ENCODE measurements at regions not wholly inside any gene's neighbourhood (a gene's known extent, or its start where the extent isn't known, plus 50 kb on each side); places are given as distances from the start of the nearest gene placed in this dataset.

GRCh38 chr11:79894111-79894510 lies 453.3 kb upstream of the TENM4 start (continued):
- TF ChIP-seq RAD21 (IDR thresholded peaks at IDR 0.05; ENCODE audit: insufficient read depth, low read depth, low read length), result no peak
- TF ChIP-seq ASH2L (IDR thresholded peaks at IDR 0.05; ENCODE audit: borderline replicate concordance, low read depth), result no peak

GRCh38 chr11:79890272-79890671 lies 449.4 kb upstream of the TENM4 start:
- H3K9ac ChIP-seq (ENCODE audit: control insufficient read depth, insufficient read depth, low read length), result no peak overlapping the region
- CTCF ChIA-PET, result no interaction called here
- no peaks in the 10 kb centered on the region for H4K20me1 ChIP-seq (ENCODE audit: control insufficient read depth, insufficient read depth)
- ATAC-seq (no peak), DNase-seq (ENCODE audit: low read depth, low spot score) (no peak), FAIRE-seq (no peak)
- RAD21 ChIA-PET (ENCODE audit: unreplicated experiment), result no interaction called here
- H3K36me3 ChIP-seq (ENCODE audit: control insufficient read depth in 2 of 2, insufficient read depth in 2 of 2, low read length in 1 of 2), result no peaks in the 10 kb centered on the region
- no peak overlapping the region for H3K27ac ChIP-seq (ENCODE audit: control insufficient read depth, insufficient read depth)
- in situ Hi-C loops (cut with MboI) (no loop called here), intact Hi-C loops (cut with micrococcal nuclease; ENCODE audit: unreplicated experiment) (no loop called here)
- WGBS (ENCODE audit: insufficient coverage, insufficient replicate concordance, low lambda C conversion rate, missing lambda C conversion rate), result 0% methylated on average over 1 of the region's 1 CpG
- POLR2A ChIA-PET, result no interaction called here
- no peak overlapping the region for H2AFZ ChIP-seq (ENCODE audit: control insufficient read depth, low read depth, low read length)
- SMC1A ChIA-PET (ENCODE audit: uncharacterized antibody, unreplicated experiment), result no interaction called here
- H3K79me2 ChIP-seq (ENCODE audit: control insufficient read depth, insufficient read depth, low read length), result no peaks in the 10 kb centered on the region
- H3K4me2 ChIP-seq (ENCODE audit: control insufficient read depth, insufficient read depth), result no peak overlapping the region
- H3K9me3 ChIP-seq (replicated peaks; ENCODE audit: control insufficient read depth, insufficient read depth, low read length), result no peaks in the 10 kb centered on the region
- H3K4me1 ChIP-seq (ENCODE audit: control insufficient read depth, insufficient read depth, low read length), result no peaks in the 10 kb centered on the region
- no peak overlapping the region for H3K4me3 ChIP-seq
- BruUV-seq (replicated peaks), result no TSS peak
- no peaks in the 10 kb centered on the region; a peak in 2 of 4 replicates for H3K27me3 ChIP-seq (replicated peaks in 1 of 2; ENCODE audit: control insufficient read depth in 2 of 2, insufficient read depth in 2 of 2, low read length in 1 of 2)
- TF ChIP-seq TCF3 (IDR thresholded peaks at IDR 0.05; ENCODE audit: borderline replicate concordance, insufficient read depth, low read depth, low read length), result no peak
- no peak for TF ChIP-seq CREM (IDR thresholded peaks at IDR 0.05; ENCODE audit: low read depth)
- no peak for TF ChIP-seq ZNF274 (IDR thresholded peaks at IDR 0.05; ENCODE audit: insufficient read depth, insufficient read length)
- no peak for TF ChIP-seq ESRRA (IDR thresholded peaks at IDR 0.05; ENCODE audit: low read length)

DNA sequence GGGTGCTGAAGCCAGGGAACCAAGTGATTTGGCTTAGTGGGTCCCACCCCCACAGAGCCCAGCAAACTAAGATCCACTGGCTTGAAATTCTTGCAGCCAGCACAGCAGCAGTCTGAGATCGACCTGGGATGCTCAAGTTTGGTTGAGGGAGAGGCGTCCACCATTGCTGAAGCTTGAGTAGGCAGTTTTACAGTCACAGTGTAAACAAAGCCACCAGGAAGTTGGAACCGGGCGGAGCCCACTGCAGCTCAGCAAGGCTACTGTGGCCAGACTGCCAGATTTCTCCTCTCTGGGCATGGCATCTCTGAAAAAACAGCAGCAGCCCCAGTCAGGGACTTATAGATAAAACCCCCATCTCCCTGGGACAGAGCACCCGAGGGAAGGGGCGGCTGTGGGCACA lies 424.1 kb upstream of the TENM4 start:
- no peak overlapping the region for H3K9ac ChIP-seq (ENCODE audit: control insufficient read depth, insufficient read depth, low read length)
- H3K79me2 ChIP-seq (ENCODE audit: control insufficient read depth, insufficient read depth, low read length), result no peaks in the 10 kb centered on the region
- H3K9me3 ChIP-seq (replicated peaks; ENCODE audit: control insufficient read depth, insufficient read depth, low read length), result no peaks in the 10 kb centered on the region
- ATAC-seq, result no peak
- SMC1A ChIA-PET (ENCODE audit: uncharacterized antibody, unreplicated experiment), result no interaction called here
- no peak overlapping the region for H3K4me3 ChIP-seq
- no peak overlapping the region for H3K27ac ChIP-seq (ENCODE audit: control insufficient read depth, insufficient read depth)
- no peak overlapping the region for H2AFZ ChIP-seq (ENCODE audit: control insufficient read depth, low read depth, low read length)
- BruUV-seq (replicated peaks), result no TSS peak
- H3K4me2 ChIP-seq (ENCODE audit: control insufficient read depth, insufficient read depth), result no peak overlapping the region
- 30% methylated on average over 6 of the region's 6 CpGs for WGBS (ENCODE audit: insufficient coverage, insufficient replicate concordance, low lambda C conversion rate, missing lambda C conversion rate)
- H4K20me1 ChIP-seq (ENCODE audit: control insufficient read depth, insufficient read depth), result no peaks in the 10 kb centered on the region
- POLR2A ChIA-PET, result no interaction called here
- in situ Hi-C loops (cut with MboI), result no loop called here
- H3K27me3 ChIP-seq (replicated peaks in 1 of 2; ENCODE audit: control insufficient read depth in 2 of 2, insufficient read depth in 2 of 2, low read length in 1 of 2), result no peaks in the 10 kb centered on the region
- RAD21 ChIA-PET (ENCODE audit: unreplicated experiment), result no interaction called here
- intact Hi-C loops (cut with micrococcal nuclease; ENCODE audit: unreplicated experiment), result no loop called here
- no peak for DNase-seq (ENCODE audit: low read depth, low spot score)
- CTCF ChIA-PET, result no interaction called here
- no peak for FAIRE-seq
- no peaks in the 10 kb centered on the region for H3K4me1 ChIP-seq (ENCODE audit: control insufficient read depth, insufficient read depth, low read length)
- H3K36me3 ChIP-seq (ENCODE audit: control insufficient read depth in 2 of 2, insufficient read depth in 2 of 2, low read length in 1 of 2), result no peaks in the 10 kb centered on the region
- TF ChIP-seq POLR2AphosphoS2 (IDR thresholded peaks at IDR 0.05; ENCODE audit: low read depth, low read length), result no peak
- no peak for TF ChIP-seq SPI1 (IDR thresholded peaks at IDR 0.05; ENCODE audit: borderline replicate concordance, insufficient read depth, low read depth, low read length)
- TF ChIP-seq NR2C1 (IDR thresholded peaks at IDR 0.05), result no peak
- TF ChIP-seq ZNF592 (IDR thresholded peaks at IDR 0.05), result no peak
- no peak for TF ChIP-seq ZNF384 (IDR thresholded peaks at IDR 0.05; ENCODE audit: borderline replicate concordance, low read depth, low read length)
